ENCODE measurements at regions not wholly inside any gene's neighbourhood (a gene's known extent, or its start where the extent isn't known, plus 50 kb on each side); places are given as distances from the start of the nearest gene placed in this dataset.

- no peak overlapping the region for H3K27ac Mint-ChIP-seq
- DNase-seq (no peak), ATAC-seq (ENCODE audit: poor library complexity) (no peak)
- Histone ChIP-seq H3K36me3 (ENCODE audit: insufficient read depth, low read length) (no peaks in the 10 kb centered on the region), H3K27ac (ENCODE audit: low read depth in 1 of 2, low read length in 2 of 2) (no peak overlapping the region), H3K4me1 (ENCODE audit: insufficient read depth, low read length) (no peaks in the 10 kb centered on the region), H3K27me3 (ENCODE audit: control insufficient read depth in 1 of 2, insufficient read depth in 2 of 2, low read length in 2 of 2) (no peaks in the 10 kb centered on the region), H3K4me3 (ENCODE audit: low read length) (no peak overlapping the region), H3K9me3 (ENCODE audit: control insufficient read depth in 1 of 2, insufficient read depth in 1 of 2, low read length in 2 of 2) (no peaks in the 10 kb centered on the region)
- ChIA-PET POLR2A (no interaction called here), CTCF (no interaction called here)
- H3K9me3 Mint-ChIP-seq = peaks cover 2% of the 10 kb centered on the region
- TF ChIP-seq, protein P1, sequence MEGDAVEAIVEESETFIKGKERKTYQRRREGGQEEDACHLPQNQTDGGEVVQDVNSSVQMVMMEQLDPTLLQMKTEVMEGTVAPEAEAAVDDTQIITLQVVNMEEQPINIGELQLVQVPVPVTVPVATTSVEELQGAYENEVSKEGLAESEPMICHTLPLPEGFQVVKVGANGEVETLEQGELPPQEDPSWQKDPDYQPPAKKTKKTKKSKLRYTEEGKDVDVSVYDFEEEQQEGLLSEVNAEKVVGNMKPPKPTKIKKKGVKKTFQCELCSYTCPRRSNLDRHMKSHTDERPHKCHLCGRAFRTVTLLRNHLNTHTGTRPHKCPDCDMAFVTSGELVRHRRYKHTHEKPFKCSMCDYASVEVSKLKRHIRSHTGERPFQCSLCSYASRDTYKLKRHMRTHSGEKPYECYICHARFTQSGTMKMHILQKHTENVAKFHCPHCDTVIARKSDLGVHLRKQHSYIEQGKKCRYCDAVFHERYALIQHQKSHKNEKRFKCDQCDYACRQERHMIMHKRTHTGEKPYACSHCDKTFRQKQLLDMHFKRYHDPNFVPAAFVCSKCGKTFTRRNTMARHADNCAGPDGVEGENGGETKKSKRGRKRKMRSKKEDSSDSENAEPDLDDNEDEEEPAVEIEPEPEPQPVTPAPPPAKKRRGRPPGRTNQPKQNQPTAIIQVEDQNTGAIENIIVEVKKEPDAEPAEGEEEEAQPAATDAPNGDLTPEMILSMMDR (IDR thresholded peaks at IDR 0.05) = no peak
- H3K27me3 Mint-ChIP-seq = no peaks in the 10 kb centered on the region
- H3K4me1 Mint-ChIP-seq (ENCODE audit: low read depth) = no peaks in the 10 kb centered on the region
- no peak overlapping the region for H3K4me3 Mint-ChIP-seq
- intact Hi-C loops (cut with DNase I, micrococcal nuclease) = no loop called here
- H3K36me3 Mint-ChIP-seq (ENCODE audit: low read depth) = no peaks in the 10 kb centered on the region
Observed at GRCh38 chr3:145159640-145160039, 1001.3 kb downstream of the PLOD2 start.

- H3K27ac ChIP-seq (ENCODE audit: low read depth in 1 of 2, low read length in 2 of 2) = no peak overlapping the region
- no peak overlapping the region for H3K4me3 ChIP-seq (ENCODE audit: low read length)
- Mint-ChIP-seq H3K36me3 (ENCODE audit: low read depth) (no peaks in the 10 kb centered on the region), H3K27ac (no peak overlapping the region), H3K4me3 (no peak overlapping the region), H3K27me3 (no peaks in the 10 kb centered on the region), H3K4me1 (ENCODE audit: low read depth) (no peaks in the 10 kb centered on the region), H3K9me3 (peaks cover 2% of the 10 kb centered on the region)
- ChIA-PET POLR2A (no interaction called here), CTCF (no interaction called here)
- H3K36me3 ChIP-seq (ENCODE audit: insufficient read depth, low read length) = no peaks in the 10 kb centered on the region
- ATAC-seq (ENCODE audit: poor library complexity) (no peak), DNase-seq (no peak)
- H3K27me3 ChIP-seq (ENCODE audit: control insufficient read depth in 1 of 2, insufficient read depth in 2 of 2, low read length in 2 of 2) = no peaks in the 10 kb centered on the region
- H3K9me3 ChIP-seq (ENCODE audit: control insufficient read depth in 1 of 2, insufficient read depth in 1 of 2, low read length in 2 of 2) = no peaks in the 10 kb centered on the region
- TF ChIP-seq, protein P1 (IDR thresholded peaks at IDR 0.05) = no peak
- intact Hi-C loops (cut with DNase I, micrococcal nuclease) = no loop called here
- H3K4me1 ChIP-seq (ENCODE audit: insufficient read depth, low read length) = no peaks in the 10 kb centered on the region
Observed at GRCh38 chr3:145170121-145170520, 990.9 kb downstream of the PLOD2 start.

DNA sequence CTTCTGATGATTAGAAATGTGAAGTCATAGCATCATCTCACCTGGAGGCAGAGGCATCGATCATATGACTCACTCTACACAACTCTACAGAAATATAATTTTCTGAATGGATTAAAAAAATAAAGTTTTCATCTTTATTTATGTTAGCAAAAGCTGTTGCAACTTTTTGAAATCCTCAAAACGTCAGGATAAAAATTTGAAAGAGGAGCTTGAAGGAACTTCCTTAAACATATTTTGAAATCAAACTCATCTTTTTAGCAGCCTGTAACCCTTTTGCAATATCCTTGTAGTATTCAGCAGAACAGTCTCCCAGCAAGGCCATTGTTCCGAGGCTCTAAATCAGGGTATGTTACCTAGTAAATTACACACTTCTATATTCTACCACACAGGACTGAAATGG is 985.4 kb downstream of the PLOD2 start:
- Histone ChIP-seq H3K36me3 (ENCODE audit: insufficient read depth, low read length) (no peaks in the 10 kb centered on the region), H3K27ac (ENCODE audit: low read depth in 1 of 2, low read length in 2 of 2) (no peak overlapping the region), H3K27me3 (ENCODE audit: control insufficient read depth in 1 of 2, insufficient read depth in 2 of 2, low read length in 2 of 2) (no peaks in the 10 kb centered on the region), H3K9me3 (ENCODE audit: control insufficient read depth in 1 of 2, insufficient read depth in 1 of 2, low read length in 2 of 2) (no peaks in the 10 kb centered on the region), H3K4me3 (ENCODE audit: low read length) (no peak overlapping the region), H3K4me1 (ENCODE audit: insufficient read depth, low read length) (no peaks in the 10 kb centered on the region)
- H3K4me1 Mint-ChIP-seq (ENCODE audit: low read depth) = no peaks in the 10 kb centered on the region
- POLR2A ChIA-PET = no interaction called here
- H3K27me3 Mint-ChIP-seq = no peaks in the 10 kb centered on the region
- H3K36me3 Mint-ChIP-seq (ENCODE audit: low read depth) = no peaks in the 10 kb centered on the region
- ATAC-seq (ENCODE audit: poor library complexity) = no peak
- intact Hi-C loops (cut with DNase I, micrococcal nuclease) = no loop called here
- H3K9me3 Mint-ChIP-seq = no peaks in the 10 kb centered on the region
- no peak for DNase-seq
- TF ChIP-seq, protein P1 (IDR thresholded peaks at IDR 0.05) = no peak
- H3K27ac Mint-ChIP-seq = no peak overlapping the region
- no peak overlapping the region for H3K4me3 Mint-ChIP-seq
- CTCF ChIA-PET = no interaction called here
